ENCODE measurements at regions not wholly inside any gene's neighbourhood (a gene's known extent, or its start where the extent isn't known, plus 50 kb on each side); places are given as distances from the start of the nearest gene placed in this dataset.

DNA sequence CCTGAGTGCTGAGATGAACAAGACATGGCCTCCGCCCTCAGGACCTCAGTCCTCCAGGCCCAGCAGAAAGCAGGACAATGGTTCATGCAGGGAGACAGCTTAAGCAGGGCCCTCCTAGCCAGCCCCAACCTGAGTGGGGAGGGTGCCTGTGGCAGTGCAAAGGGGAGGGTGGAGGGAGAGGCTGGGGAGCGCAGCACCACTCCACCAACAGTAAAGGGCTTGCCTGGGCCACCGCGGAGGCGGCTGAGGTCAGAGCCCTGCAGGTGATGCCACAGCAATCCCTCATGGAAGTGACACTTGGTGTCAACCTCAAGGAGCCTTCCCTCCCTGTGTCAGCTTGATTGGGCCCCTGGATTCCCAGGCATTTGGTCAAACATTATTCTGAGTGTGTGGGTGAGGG is 89.0 kb upstream of the TCERG1L start:
- TF ChIP-seq, protein P1, sequence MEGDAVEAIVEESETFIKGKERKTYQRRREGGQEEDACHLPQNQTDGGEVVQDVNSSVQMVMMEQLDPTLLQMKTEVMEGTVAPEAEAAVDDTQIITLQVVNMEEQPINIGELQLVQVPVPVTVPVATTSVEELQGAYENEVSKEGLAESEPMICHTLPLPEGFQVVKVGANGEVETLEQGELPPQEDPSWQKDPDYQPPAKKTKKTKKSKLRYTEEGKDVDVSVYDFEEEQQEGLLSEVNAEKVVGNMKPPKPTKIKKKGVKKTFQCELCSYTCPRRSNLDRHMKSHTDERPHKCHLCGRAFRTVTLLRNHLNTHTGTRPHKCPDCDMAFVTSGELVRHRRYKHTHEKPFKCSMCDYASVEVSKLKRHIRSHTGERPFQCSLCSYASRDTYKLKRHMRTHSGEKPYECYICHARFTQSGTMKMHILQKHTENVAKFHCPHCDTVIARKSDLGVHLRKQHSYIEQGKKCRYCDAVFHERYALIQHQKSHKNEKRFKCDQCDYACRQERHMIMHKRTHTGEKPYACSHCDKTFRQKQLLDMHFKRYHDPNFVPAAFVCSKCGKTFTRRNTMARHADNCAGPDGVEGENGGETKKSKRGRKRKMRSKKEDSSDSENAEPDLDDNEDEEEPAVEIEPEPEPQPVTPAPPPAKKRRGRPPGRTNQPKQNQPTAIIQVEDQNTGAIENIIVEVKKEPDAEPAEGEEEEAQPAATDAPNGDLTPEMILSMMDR (IDR thresholded peaks at IDR 0.05) = no peak
- TF ChIP-seq POLR2A (IDR thresholded peaks at IDR 0.05) = no peak
